ENCODE measurements at regions not wholly inside any gene's neighbourhood (a gene's known extent, or its start where the extent isn't known, plus 50 kb on each side); places are given as distances from the start of the nearest gene placed in this dataset.
A peak's percentile ranks its signal among the peaks of the same experiment; 100 is the strongest.
"Not testable (repeated sequence)": the region's sequence is repeated elsewhere in the genome, so short reads cannot be mapped to it uniquely, and the experiment has no call there.

DNA sequence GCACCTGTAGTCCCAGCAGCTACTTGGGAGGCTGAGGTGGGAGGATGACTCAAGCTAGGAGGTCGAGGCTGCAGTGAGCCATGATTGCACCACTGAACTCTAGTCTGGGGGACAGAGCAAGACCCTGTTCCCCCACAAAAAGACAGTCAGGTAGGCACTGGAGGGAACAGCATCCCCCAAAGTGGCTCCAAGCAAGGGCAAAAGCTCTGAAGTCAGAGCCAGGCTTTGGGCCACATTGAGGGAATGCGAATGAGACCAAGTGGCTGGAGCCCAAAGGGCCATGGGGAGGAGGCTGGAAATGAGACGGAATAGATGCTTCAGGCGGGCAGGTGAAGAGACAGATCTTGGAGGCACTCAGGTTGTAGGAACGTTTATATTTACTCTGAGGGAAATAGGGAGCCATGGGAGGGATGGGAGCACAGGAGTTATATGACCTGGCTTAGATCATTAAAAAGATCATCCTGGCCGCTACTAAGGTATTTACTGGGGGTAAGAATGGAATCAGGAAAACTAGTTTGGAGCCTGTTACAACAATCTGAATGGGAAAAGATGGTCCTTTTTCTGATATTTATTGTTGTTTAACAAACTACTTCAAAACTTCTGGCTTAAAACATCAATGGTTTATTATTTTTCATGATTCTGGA lies 229.6 kb upstream of the ZNF217 start:
- H3K9me3 Mint-ChIP-seq = no peaks in the 10 kb centered on the region
- H3K27ac Mint-ChIP-seq = peak overlapping the region in 1 of 6 donors; percentile 46
- H3K4me1 Mint-ChIP-seq = peaks cover 12 to 15% of the 10 kb centered on the region in 2 donors
- H3K27me3 Mint-ChIP-seq (ENCODE audit: low read depth in 3 of 3) = peaks cover 0 to 6% (median 3%) of the 10 kb centered on the region in 3 donors
- no peak for DNase-seq
- no peak overlapping the region for H3K4me3 Mint-ChIP-seq
- no peaks in the 10 kb centered on the region for H3K36me3 Mint-ChIP-seq

- H3K27ac Mint-ChIP-seq = no peak overlapping the region
- DNase-seq = no peak
Measured at GRCh38 chr20:53822534-53822933, 228.9 kb upstream of the ZNF217 start.

GRCh38 chr20:53819973-53820451 lies 226.4 kb upstream of the ZNF217 start:
- H3K9me3 Mint-ChIP-seq = no peaks in the 10 kb centered on the region
- peaks cover 15% of the 10 kb centered on the region in 2 donors for H3K4me1 Mint-ChIP-seq
- H3K27ac Mint-ChIP-seq = no peak overlapping the region
- H3K27me3 Mint-ChIP-seq (ENCODE audit: low read depth in 3 of 3) = peaks cover 0 to 3% (median 2%) of the 10 kb centered on the region in 3 donors
- no peaks in the 10 kb centered on the region for H3K36me3 Mint-ChIP-seq
- no peak overlapping the region for H3K4me3 Mint-ChIP-seq
- DNase-seq = no peak

More at GRCh38 chr20:53822534-53822933, 228.9 kb upstream of the ZNF217 start:
- Mint-ChIP-seq H3K4me3 (no peak overlapping the region), H3K27me3 (ENCODE audit: low read depth in 3 of 3) (peaks cover 0 to 6% (median 3%) of the 10 kb centered on the region in 3 donors), H3K9me3 (no peaks in the 10 kb centered on the region), H3K4me1 (peaks cover 6 to 8% of the 10 kb centered on the region in 2 donors), H3K36me3 (no peaks in the 10 kb centered on the region)

GRCh38 chr20:53818457-53819177 lies 225.0 kb upstream of the ZNF217 start:
- DNase-seq = no peak
- H3K9me3 Mint-ChIP-seq = no peaks in the 10 kb centered on the region
- no peak overlapping the region for H3K4me3 Mint-ChIP-seq
- H3K4me1 Mint-ChIP-seq = peaks cover 29% of the 10 kb centered on the region in 2 donors
- H3K27ac Mint-ChIP-seq = no peak overlapping the region
- H3K36me3 Mint-ChIP-seq = no peaks in the 10 kb centered on the region
- peaks cover 0 to 3% (median 2%) of the 10 kb centered on the region in 3 donors for H3K27me3 Mint-ChIP-seq (ENCODE audit: low read depth in 3 of 3)

- not testable (repeated sequence) for H3K27me3 Mint-ChIP-seq (ENCODE audit: low read depth in 3 of 3); H3K36me3 Mint-ChIP-seq; H3K4me3 Mint-ChIP-seq; H3K9me3 Mint-ChIP-seq; DNase-seq
- Mint-ChIP-seq H3K27ac (peak overlapping the region in 1 of 6 donors; percentile 50), H3K4me1 (peaks cover 30 to 31% of the 10 kb centered on the region in 2 donors)
Measured at GRCh38 chr20:53817513-53817912, 223.9 kb upstream of the ZNF217 start.

GRCh38 chr20:53816872-53817398 lies 223.3 kb upstream of the ZNF217 start:
- H3K27me3 Mint-ChIP-seq (ENCODE audit: low read depth in 3 of 3) = peaks cover 0 to 1% (median 0%) of the 10 kb centered on the region in 3 donors

DNA sequence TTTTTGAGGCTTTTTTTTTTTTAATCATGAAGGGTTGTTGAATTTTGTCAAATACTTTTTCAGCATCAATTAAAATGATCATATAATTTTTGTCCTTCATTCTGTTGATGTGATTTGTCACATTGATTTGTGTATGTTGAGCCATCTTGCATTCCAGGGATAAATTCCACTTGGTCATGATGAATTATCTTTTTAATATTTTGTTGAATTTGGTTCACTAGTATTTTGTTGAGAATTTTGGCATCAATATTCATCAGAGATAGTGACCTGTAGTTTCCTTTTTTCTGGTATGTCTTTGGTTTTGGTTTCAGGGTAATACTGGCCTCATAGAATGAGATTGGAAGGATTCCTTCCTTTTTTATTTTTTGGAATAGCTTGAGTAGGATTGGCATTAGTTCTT lies 221.9 kb upstream of the ZNF217 start:
- DNase-seq = no peak
- peak overlapping the region in 4 of 6 donors; percentile 43 to 75 (median 54) for H3K27ac Mint-ChIP-seq
- H3K4me3 Mint-ChIP-seq = peak overlapping the region in 3 of 5 donors; percentile 53 to 78 (median 55)
- H3K9me3 Mint-ChIP-seq = no peaks in the 10 kb centered on the region
- peaks cover 0 to 1% (median 0%) of the 10 kb centered on the region in 3 donors for H3K27me3 Mint-ChIP-seq (ENCODE audit: low read depth in 3 of 3)
- H3K36me3 Mint-ChIP-seq = no peaks in the 10 kb centered on the region
- H3K4me1 Mint-ChIP-seq = peaks cover 30 to 31% of the 10 kb centered on the region in 2 donors

More at GRCh38 chr20:53816872-53817398, 223.3 kb upstream of the ZNF217 start:
- peaks cover 30 to 31% of the 10 kb centered on the region in 2 donors for H3K4me1 Mint-ChIP-seq
- H3K4me3 Mint-ChIP-seq = no peak overlapping the region
- no peaks in the 10 kb centered on the region for H3K9me3 Mint-ChIP-seq
- DNase-seq = no peak
- no peaks in the 10 kb centered on the region for H3K36me3 Mint-ChIP-seq
- peak overlapping the region in 1 of 6 donors; percentile 60 for H3K27ac Mint-ChIP-seq

GRCh38 chr20:53814060-53814459 lies 220.4 kb upstream of the ZNF217 start:
- Mint-ChIP-seq H3K36me3 (no peaks in the 10 kb centered on the region), H3K4me3 (peak overlapping the region in 3 of 5 donors; percentile 15 to 78 (median 40)), H3K27me3 (ENCODE audit: low read depth in 3 of 3) (peaks cover 0 to 1% (median 0%) of the 10 kb centered on the region in 3 donors), H3K27ac (peak overlapping the region in 4 of 6 donors; percentile 28 to 73 (median 52)), H3K4me1 (peaks cover 30 to 31% of the 10 kb centered on the region in 2 donors), H3K9me3 (no peaks in the 10 kb centered on the region)
- DNase-seq = no peak

DNA sequence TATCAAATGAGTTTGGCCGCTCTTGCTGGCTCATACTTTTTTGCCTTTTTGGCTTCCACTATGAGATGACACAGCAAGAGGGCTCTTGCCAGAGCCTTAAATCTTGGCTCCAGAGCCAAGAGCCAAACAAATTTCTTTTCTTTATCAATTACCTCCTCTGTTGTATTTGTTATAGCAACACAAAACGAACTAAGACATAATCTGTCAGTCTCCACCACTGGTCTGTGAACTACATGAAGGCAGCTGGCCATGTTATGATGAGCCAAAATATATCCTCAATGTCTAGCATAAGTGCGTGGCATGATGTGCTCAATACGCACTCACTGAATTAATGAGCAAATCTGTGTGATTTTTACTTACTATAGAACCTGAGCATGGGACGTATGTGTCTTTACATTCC lies 220.0 kb upstream of the ZNF217 start:
- Mint-ChIP-seq H3K4me1 (peaks cover 30 to 31% of the 10 kb centered on the region in 2 donors), H3K4me3 (peak overlapping the region in 3 of 5 donors; percentile 11 to 78 (median 40)), H3K27ac (peak overlapping the region in 2 of 6 donors; percentile 22 to 62), H3K36me3 (no peaks in the 10 kb centered on the region), H3K27me3 (ENCODE audit: low read depth in 3 of 3) (peaks cover 0 to 1% (median 0%) of the 10 kb centered on the region in 3 donors), H3K9me3 (no peaks in the 10 kb centered on the region)
- no peak for DNase-seq

DNA sequence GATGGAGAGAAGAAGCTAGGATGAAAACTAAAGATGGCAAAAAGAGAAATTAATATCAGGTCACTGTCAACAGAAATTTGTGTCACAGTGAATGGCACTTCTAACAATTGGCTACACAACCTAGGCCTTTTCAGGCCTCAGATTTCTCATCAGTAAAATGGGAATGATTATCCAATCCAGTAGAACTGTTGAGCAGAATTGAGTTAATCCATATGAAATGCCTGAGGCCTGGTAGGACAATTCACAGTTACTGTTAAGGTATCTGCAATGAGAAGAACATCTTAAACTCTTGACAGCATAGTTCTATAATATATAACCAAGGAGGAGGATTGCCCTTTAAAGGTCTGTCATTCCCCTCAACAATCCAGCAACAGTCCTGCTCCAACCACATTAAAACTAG lies 217.9 kb upstream of the ZNF217 start:
- Mint-ChIP-seq H3K27me3 (ENCODE audit: low read depth in 3 of 3) (peaks cover 0 to 1% (median 0%) of the 10 kb centered on the region in 3 donors), H3K27ac (no peak overlapping the region), H3K4me1 (peaks cover 29 to 31% of the 10 kb centered on the region in 2 donors)

DNA sequence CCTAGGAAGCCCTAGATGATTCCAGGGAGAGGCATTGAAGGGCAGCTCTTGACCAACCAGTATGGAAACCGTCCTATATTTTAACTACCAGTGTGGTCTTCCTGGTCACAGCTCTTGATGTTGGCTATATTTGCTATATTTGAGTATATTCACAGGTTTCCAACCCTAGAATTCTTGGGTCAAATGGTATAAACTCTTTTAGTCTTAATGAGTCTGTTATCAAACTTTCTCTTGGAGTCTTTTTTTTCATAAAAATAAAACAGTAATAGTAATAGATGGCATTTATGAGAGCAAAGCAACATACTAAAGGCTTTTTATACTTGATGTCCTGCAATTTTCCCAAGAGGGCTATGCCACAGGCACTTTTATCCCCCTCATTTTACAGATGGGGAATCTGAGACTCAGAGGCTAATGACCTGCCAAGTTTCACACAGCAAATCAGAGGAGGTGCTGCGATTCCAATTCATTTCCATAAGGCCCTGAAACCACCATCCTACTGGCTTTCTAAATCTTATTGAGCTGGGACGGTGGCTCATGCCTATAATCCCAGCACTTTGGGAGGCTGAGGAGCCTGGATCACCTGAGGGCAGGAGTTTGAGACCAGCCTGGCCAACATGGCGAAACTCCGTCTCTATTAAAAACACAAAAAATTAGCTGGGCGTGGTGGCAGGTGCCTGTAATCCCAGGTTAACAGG lies 217.2 kb upstream of the ZNF217 start:
- no peaks in the 10 kb centered on the region for H3K36me3 Mint-ChIP-seq
- H3K4me1 Mint-ChIP-seq = peaks cover 23 to 24% of the 10 kb centered on the region in 2 donors
- H3K27me3 Mint-ChIP-seq (ENCODE audit: low read depth in 3 of 3) = peaks cover 0 to 1% (median 0%) of the 10 kb centered on the region in 3 donors
- H3K27ac Mint-ChIP-seq = no peak overlapping the region
- DNase-seq = no peak
- H3K4me3 Mint-ChIP-seq = no peak overlapping the region
- no peaks in the 10 kb centered on the region for H3K9me3 Mint-ChIP-seq

More for the DNA sequence above, 217.9 kb upstream of the ZNF217 start:
- no peak overlapping the region for H3K4me3 Mint-ChIP-seq
- no peaks in the 10 kb centered on the region for H3K36me3 Mint-ChIP-seq
- DNase-seq = no peak
- H3K9me3 Mint-ChIP-seq = no peaks in the 10 kb centered on the region

DNA sequence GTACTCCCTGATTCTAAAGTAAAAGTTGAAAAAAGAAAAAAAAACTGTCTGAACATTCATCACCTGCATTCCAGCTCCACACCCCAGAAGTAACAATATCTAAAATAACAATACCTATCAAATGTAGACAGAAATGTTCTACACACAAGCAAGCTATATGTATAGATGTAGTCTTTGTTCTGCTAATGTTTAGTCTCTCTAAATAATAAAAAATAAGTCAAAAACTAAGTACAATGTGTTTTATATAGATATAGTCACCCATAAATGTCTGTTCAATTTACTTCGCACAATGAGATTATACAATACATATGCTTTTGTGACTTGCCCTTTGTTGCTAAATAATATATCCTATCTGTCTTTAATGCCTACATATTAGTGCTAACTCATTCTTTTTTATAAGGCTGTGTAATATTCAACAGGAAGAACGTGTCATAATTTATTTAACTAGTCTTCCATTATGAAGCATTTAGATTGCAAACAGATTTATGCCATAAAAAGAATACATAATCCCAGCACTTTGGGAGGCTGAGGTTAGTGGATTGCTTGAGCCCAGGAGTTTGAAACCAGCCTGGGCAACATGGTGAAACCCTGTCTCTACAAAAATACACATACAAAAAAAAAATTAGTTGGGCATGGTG lies 216.2 kb upstream of the ZNF217 start:
- Mint-ChIP-seq H3K36me3 (no peaks in the 10 kb centered on the region), H3K27ac (no peak overlapping the region), H3K4me1 (peaks cover 13 to 14% of the 10 kb centered on the region in 2 donors), H3K27me3 (ENCODE audit: low read depth in 3 of 3) (peaks cover 0 to 1% (median 0%) of the 10 kb centered on the region in 3 donors), H3K4me3 (no peak overlapping the region), H3K9me3 (no peaks in the 10 kb centered on the region)
- DNase-seq = no peak

- Mint-ChIP-seq H3K36me3 (no peaks in the 10 kb centered on the region), H3K27ac (no peak overlapping the region), H3K27me3 (ENCODE audit: low read depth in 3 of 3) (peaks cover 0 to 1% (median 0%) of the 10 kb centered on the region in 3 donors), H3K9me3 (no peaks in the 10 kb centered on the region), H3K4me3 (no peak overlapping the region), H3K4me1 (peaks cover 7 to 8% of the 10 kb centered on the region in 2 donors)
- DNase-seq = no peak
Measured at GRCh38 chr20:53809217-53809616, 215.6 kb upstream of the ZNF217 start.
